MM.1S (cell line): ENCODE measurements at regions not wholly inside any gene's neighbourhood (a gene's known extent, or its start where the extent isn't known, plus 50 kb on each side); places are given as distances from the start of the nearest gene placed in this dataset.

ENCODE experiments used
- DNase-seq: peaks from one replicate; pipeline ENCODE4 v3.0.0-alpha.2; 2015
- H2AFZ ChIP-seq: fragments of 300-600 bp; sonication (generic); 2 replicates; pipeline ENCODE4 v1.6.0; 2016; ENCODE audit warnings: antibody characterized with exemption, low read length
- H3F3A ChIP-seq: fragments of 300-600 bp; sonication (generic); 2 replicates; pipeline ENCODE4 v1.6.1; 2016; ENCODE audit warnings: mild to moderate bottlenecking, antibody characterized with exemption, low read length, moderate library complexity, mixed read lengths; ENCODE audit not compliant: insufficient read depth
- H3K27ac ChIP-seq: fragments of 300-600 bp; sonication (generic); 2 replicates; pipeline ENCODE4 v1.5.1; 2016; ENCODE audit warnings: mild to moderate bottlenecking, low read length
- H3K27me3 ChIP-seq: fragments of 300-600 bp; sonication (generic); replicated peaks from 2 replicates; pipeline ENCODE4 v1.6.0; 2016; ENCODE audit warnings: low read length; ENCODE audit not compliant: insufficient read depth
- H3K36me3 ChIP-seq: fragments of 300-600 bp; sonication (generic); replicated peaks from 2 replicates; pipeline ENCODE4 v1.6.1; 2016; ENCODE audit warnings: mild to moderate bottlenecking, low read length, mixed read lengths; ENCODE audit not compliant: insufficient read depth
- H3K4me1 ChIP-seq: fragments of 300-600 bp; sonication (generic); 2 replicates; pipeline ENCODE4 v1.6.1; 2016; ENCODE audit warnings: low read length, mixed read lengths
- H3K4me2 ChIP-seq: fragments of 300-600 bp; sonication (generic); 2 replicates; pipeline ENCODE4 v1.6.0; 2016; ENCODE audit warnings: low read depth, low read length
- H3K4me3 ChIP-seq: fragments of 300-600 bp; sonication (generic); 2 replicates; pipeline ENCODE4 v1.5.1; 2016; ENCODE audit warnings: low read length, mixed read lengths
- H3K79me2 ChIP-seq: fragments of 300-600 bp; sonication (generic); 2 replicates; pipeline ENCODE4 v1.6.1; 2016; ENCODE audit warnings: mixed run types, low read length, mixed read lengths
- H3K9ac ChIP-seq: fragments of 300-600 bp; sonication (generic); 2 replicates; pipeline ENCODE4 v1.6.1; 2016; ENCODE audit warnings: low read length, mixed read lengths
- H3K9me2 ChIP-seq: fragments of 300-600 bp; sonication (generic); replicated peaks from 2 replicates; pipeline ENCODE4 v1.6.1; 2016; ENCODE audit warnings: mild to moderate bottlenecking, low read length, mixed read lengths; ENCODE audit not compliant: insufficient read depth
- H3K9me3 ChIP-seq: fragments of 300-600 bp; sonication (generic); replicated peaks from 2 replicates; pipeline ENCODE4 v1.6.1; 2016; ENCODE audit warnings: mild to moderate bottlenecking, low read length, mixed read lengths; ENCODE audit not compliant: insufficient read depth
- H4K20me1 ChIP-seq: fragments of 300-600 bp; sonication (generic); 2 replicates; pipeline ENCODE4 v1.6.1; 2016; ENCODE audit warnings: mild to moderate bottlenecking, low read length, moderate library complexity, mixed read lengths; ENCODE audit not compliant: insufficient read depth
- EZH2 ChIP-seq: fragments of 300-600 bp; sonication (generic); optimal IDR thresholded peaks from 2 replicates; pipeline ENCODE3; 2017; ENCODE audit warnings: low read depth, mild to moderate bottlenecking, antibody characterized with exemption, low read length, mixed read lengths
- EZH2phosphoT487 ChIP-seq: fragments of 300-600 bp; sonication (generic); IDR thresholded peaks from 2 replicates; pipeline ENCODE4 v1.6.1; 2018; ENCODE audit warnings: antibody characterized with exemption, low read length
- TF ChIP-seq, protein P1 (sequence below): fragments of 300-600 bp; sonication (generic); IDR thresholded peaks from 2 replicates; pipeline ENCODE4 v1.5.1; 2016; ENCODE audit warnings: antibody characterized with exemption, low read length, mixed read lengths

- TF ChIP-seq EZH2phosphoT487 (no peak), EZH2 (no peak)
- TF ChIP-seq, protein P1, sequence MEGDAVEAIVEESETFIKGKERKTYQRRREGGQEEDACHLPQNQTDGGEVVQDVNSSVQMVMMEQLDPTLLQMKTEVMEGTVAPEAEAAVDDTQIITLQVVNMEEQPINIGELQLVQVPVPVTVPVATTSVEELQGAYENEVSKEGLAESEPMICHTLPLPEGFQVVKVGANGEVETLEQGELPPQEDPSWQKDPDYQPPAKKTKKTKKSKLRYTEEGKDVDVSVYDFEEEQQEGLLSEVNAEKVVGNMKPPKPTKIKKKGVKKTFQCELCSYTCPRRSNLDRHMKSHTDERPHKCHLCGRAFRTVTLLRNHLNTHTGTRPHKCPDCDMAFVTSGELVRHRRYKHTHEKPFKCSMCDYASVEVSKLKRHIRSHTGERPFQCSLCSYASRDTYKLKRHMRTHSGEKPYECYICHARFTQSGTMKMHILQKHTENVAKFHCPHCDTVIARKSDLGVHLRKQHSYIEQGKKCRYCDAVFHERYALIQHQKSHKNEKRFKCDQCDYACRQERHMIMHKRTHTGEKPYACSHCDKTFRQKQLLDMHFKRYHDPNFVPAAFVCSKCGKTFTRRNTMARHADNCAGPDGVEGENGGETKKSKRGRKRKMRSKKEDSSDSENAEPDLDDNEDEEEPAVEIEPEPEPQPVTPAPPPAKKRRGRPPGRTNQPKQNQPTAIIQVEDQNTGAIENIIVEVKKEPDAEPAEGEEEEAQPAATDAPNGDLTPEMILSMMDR = no peak
These were observed 122.1 kb upstream of the SPACA1 start for GRCh38 chr6:87925373-87926060.

DNA sequence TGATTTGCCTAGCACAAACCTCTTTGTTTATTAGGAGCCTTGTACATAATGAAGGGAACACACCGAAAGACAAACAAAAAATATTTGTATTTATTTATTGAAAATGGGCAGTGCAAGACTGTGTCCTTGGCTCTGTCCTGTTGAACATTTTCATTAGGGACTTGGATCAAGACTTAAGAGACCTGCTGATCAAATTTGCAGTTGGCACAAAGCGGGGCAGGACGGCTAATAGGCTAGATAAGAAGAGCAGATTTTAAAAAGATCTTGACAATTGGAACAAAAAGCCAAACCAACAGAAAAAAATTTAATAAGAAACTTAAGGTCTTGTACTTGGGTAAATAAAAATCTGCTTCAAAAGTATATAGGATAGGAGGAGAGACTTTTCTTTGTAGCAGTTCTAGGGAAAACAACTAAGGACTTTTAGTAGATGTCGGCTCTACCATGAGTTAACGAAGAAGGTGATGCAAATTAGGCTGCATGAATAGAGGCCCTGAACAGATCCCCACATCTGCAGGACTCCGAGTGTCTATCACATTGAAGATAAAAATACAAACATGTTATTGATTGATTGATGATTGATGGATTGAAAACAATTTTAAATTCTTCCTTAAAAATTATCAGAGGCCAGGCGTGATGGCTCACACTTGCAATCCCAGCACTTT lies 124.1 kb upstream of the SPACA1 start:
- Histone ChIP-seq H2AFZ (peak overlapping the region; percentile 44), H3K27me3 (no peaks in the 10 kb centered on the region), H3K4me1 (peaks cover 92% of the 10 kb centered on the region), H3K4me3 (no peak overlapping the region), H3K36me3 (no peaks in the 10 kb centered on the region), H3F3A (peaks cover 43% of the 10 kb centered on the region), H3K27ac (peak overlapping the region; percentile 65), H3K9ac (no peak overlapping the region), H3K9me3 (no peaks in the 10 kb centered on the region), H3K4me2 (no peak overlapping the region), H4K20me1 (no peaks in the 10 kb centered on the region), H3K79me2 (no peaks in the 10 kb centered on the region), H3K9me2 (no peaks in the 10 kb centered on the region)
- TF ChIP-seq EZH2phosphoT487 (no peak), EZH2 (no peak)
- TF ChIP-seq, protein P1 = no peak
- DNase-seq = no peak

More at GRCh38 chr6:87925373-87926060, 122.1 kb upstream of the SPACA1 start:
- Histone ChIP-seq H3K79me2 (no peaks in the 10 kb centered on the region), H3K9me3 (no peaks in the 10 kb centered on the region), H4K20me1 (no peaks in the 10 kb centered on the region), H3K9me2 (no peaks in the 10 kb centered on the region), H3K9ac (peak overlapping the region; percentile 40), H3F3A (peaks cover 33% of the 10 kb centered on the region), H2AFZ (peak overlapping the region; percentile 56), H3K27me3 (no peaks in the 10 kb centered on the region), H3K4me3 (peak overlapping the region; percentile 18; the same call in 1 of the 2 replicates), H3K4me1 (peaks cover 86% of the 10 kb centered on the region), H3K4me2 (peak overlapping the region; percentile 80), H3K27ac (peak overlapping the region; percentile 97), H3K36me3 (no peaks in the 10 kb centered on the region)
- peak; percentile 90 for DNase-seq

- peaks cover 98% of the 10 kb centered on the region for H3K4me1 ChIP-seq
- TF ChIP-seq, protein P1 = no peak
- no peak for TF ChIP-seq EZH2
- no peak for TF ChIP-seq EZH2phosphoT487
- no peaks in the 10 kb centered on the region for H3K36me3 ChIP-seq
- no peaks in the 10 kb centered on the region for H3K9me3 ChIP-seq
- H3K4me2 ChIP-seq = 0 out of 2 replicates have a peak overlapping the region, but pooled peaks have one; percentile 4
- H2AFZ ChIP-seq = peak overlapping the region; percentile 44
- no peaks in the 10 kb centered on the region for H3K79me2 ChIP-seq
- peak overlapping the region; percentile 65 for H3K27ac ChIP-seq
- H3K27me3 ChIP-seq = no peaks in the 10 kb centered on the region
- no peak overlapping the region for H3K4me3 ChIP-seq
- no peaks in the 10 kb centered on the region for H3K9me2 ChIP-seq
- no peaks in the 10 kb centered on the region for H4K20me1 ChIP-seq
- peaks cover 49% of the 10 kb centered on the region for H3F3A ChIP-seq
- peak; percentile 37 for DNase-seq
- H3K9ac ChIP-seq = no peak overlapping the region
These were observed 124.7 kb upstream of the SPACA1 start for GRCh38 chr6:87922947-87923330.
